IMR-90 (cell line): ENCODE measurements at regions not wholly inside any gene's neighbourhood (a gene's known extent, or its start where the extent isn't known, plus 50 kb on each side); places are given as distances from the start of the nearest gene placed in this dataset.

Source experiments
- ATAC-seq: fragments of 200-7000 bp; cut with Tn5 transposase; 2 replicates; pipeline ENCODE4 v1.9.1; 2020; ENCODE audit warnings: low read depth, mild to moderate bottlenecking, moderate library complexity
- BruUV-seq: library from RNA; stranded (reverse); fragments of 400-500 nt; replicated peaks from 2 replicates; lab custom pipeline; 2021; lab: Mats Ljungman, UMichigan
- CTCF ChIA-PET: fragments of 300-600 bp; formaldehyde crosslinking; extraction: SDS; loops from one replicate; lab custom pipeline; 2021; ENCODE audit warnings: antibody characterized with exemption; lab: Yijun Ruan, JAX
- POLR2A ChIA-PET: fragments of 300-600 bp; sonication (Branson Sonifier 250); formaldehyde crosslinking; loops from one replicate; lab custom pipeline; 2022; ENCODE audit warnings: antibody characterized with exemption; ENCODE audit not compliant: unreplicated experiment; lab: Charles Lee
- DNase-seq: peaks from one replicate; pipeline ENCODE4 v3.0.0; 2013
- H2AFZ ChIP-seq: replicated peaks from 2 replicates; pipeline ENCODE3; 2013; ENCODE audit warnings: low read length, mild to moderate bottlenecking; ENCODE audit not compliant: poor library complexity
- H2AK5ac ChIP-seq: 2 replicates; pipeline ENCODE4 v1.6.1; 2013; ENCODE audit warnings: low read depth, low read length, inconsistent platforms
- H2AK9ac ChIP-seq: replicated peaks from 2 replicates; pipeline ENCODE3; 2013; ENCODE audit warnings: mild to moderate bottlenecking, low read depth, low read length, moderate library complexity; ENCODE audit not compliant: poor library complexity
- H2BK120ac ChIP-seq: 2 replicates; pipeline ENCODE4 v1.6.1; 2013; ENCODE audit warnings: low read depth, low read length, inconsistent platforms
- H2BK15ac ChIP-seq: 3 replicates; pipeline ENCODE4 v1.6.1; 2013; ENCODE audit warnings: low read depth, low read length, inconsistent platforms
- H2BK20ac ChIP-seq: 2 replicates; pipeline ENCODE4 v1.6.1; 2013; ENCODE audit warnings: low read depth, mild to moderate bottlenecking, inconsistent platforms, low read length, moderate library complexity
- H2BK5ac ChIP-seq: 2 replicates; pipeline ENCODE4 v1.6.1; 2013; ENCODE audit warnings: mild to moderate bottlenecking, low read depth, low read length, inconsistent platforms; ENCODE audit not compliant: poor library complexity, severe bottlenecking
- H3K14ac ChIP-seq: replicated peaks from 2 replicates; pipeline ENCODE4 v1.6.1; 2013; ENCODE audit warnings: low read depth, low read length, inconsistent platforms
- H3K18ac ChIP-seq: 2 replicates; pipeline ENCODE4 v1.6.1; 2013; ENCODE audit warnings: low read depth, low read length, control low read depth
- H3K23ac ChIP-seq: 2 replicates; pipeline ENCODE4 v1.6.1; 2013; ENCODE audit warnings: low read depth, low read length, inconsistent platforms
- H3K27ac ChIP-seq: 2 replicates; pipeline ENCODE4 v1.5.1; 2013; ENCODE audit warnings: mild to moderate bottlenecking, control low read depth, low read length; ENCODE audit not compliant: insufficient read depth
- H3K27me3 ChIP-seq: 2 replicates; pipeline ENCODE4 v1.6.1; 2013; ENCODE audit warnings: low read length; ENCODE audit not compliant: control insufficient read depth, insufficient read depth
- H3K36me3 ChIP-seq: 2 replicates; pipeline ENCODE4 v1.6.1; 2013; ENCODE audit warnings: low read length, mixed read lengths; ENCODE audit not compliant: control insufficient read depth, insufficient read depth
- H3K4ac ChIP-seq: 2 replicates; pipeline ENCODE4 v1.6.1; 2013; ENCODE audit warnings: low read depth, low read length, inconsistent platforms
- H3K4me1 ChIP-seq: 2 replicates; pipeline ENCODE4 v1.6.1; 2013; ENCODE audit warnings: low read length, mixed read lengths; ENCODE audit not compliant: control insufficient read depth, insufficient read depth
- H3K4me2 ChIP-seq: 2 replicates; pipeline ENCODE4 v1.6.1; 2013; ENCODE audit warnings: low read depth, mild to moderate bottlenecking, control low read depth, low read length, moderate library complexity
- H3K4me3 ChIP-seq: 2 replicates; pipeline ENCODE4 v1.5.1; 2013; ENCODE audit warnings: low read depth, mild to moderate bottlenecking, control low read depth, low read length, moderate library complexity; ENCODE audit not compliant: insufficient read depth
- H3K56ac ChIP-seq: 2 replicates; pipeline ENCODE4 v1.6.1; 2013; ENCODE audit warnings: low read length, inconsistent platforms; ENCODE audit not compliant: insufficient read depth; ENCODE audit errors: extremely low read depth
- H3K79me1 ChIP-seq, 2 experiments: 2 replicates each; pipeline ENCODE4 v1.6.1; 2013; ENCODE audit warnings: low read length in 2 of 2, inconsistent platforms in 1 of 2, low read depth in 1 of 2
- H3K9ac ChIP-seq: 2 replicates; pipeline ENCODE4 v1.6.1; 2013; ENCODE audit warnings: low read depth, low read length, control low read depth
- H3K9me1 ChIP-seq: 2 replicates; pipeline ENCODE4 v1.6.1; 2013; ENCODE audit warnings: low read length, inconsistent platforms; ENCODE audit not compliant: insufficient read depth
- H3K9me3 ChIP-seq: 2 replicates; pipeline ENCODE4 v1.6.1; 2013; ENCODE audit warnings: low read length; ENCODE audit not compliant: control insufficient read depth, insufficient read depth
- H4K20me1 ChIP-seq: 2 replicates; pipeline ENCODE4 v1.6.1; 2013; ENCODE audit warnings: low read length, inconsistent platforms; ENCODE audit not compliant: insufficient read depth
- H4K5ac ChIP-seq: 2 replicates; pipeline ENCODE4 v1.6.1; 2013; ENCODE audit warnings: mild to moderate bottlenecking, low read depth, low read length, control low read depth
- H4K8ac ChIP-seq, 2 experiments: 2 replicates each; pipeline ENCODE4 v1.6.1; 2013; ENCODE audit warnings: low read depth in 2 of 2, low read length in 2 of 2, control low read depth in 1 of 2, inconsistent platforms in 1 of 2
- H4K91ac ChIP-seq: 2 replicates; pipeline ENCODE4 v1.6.1; 2013; ENCODE audit warnings: low read depth, low read length, inconsistent platforms; ENCODE audit not compliant: insufficient read depth
- BHLHE40 ChIP-seq: fragments of 150-350 bp; IDR thresholded peaks from 2 replicates; pipeline ENCODE4 v1.6.1; 2016; ENCODE audit warnings: mild to moderate bottlenecking, low read depth, low read length
- CHD1 ChIP-seq: IDR thresholded peaks from 2 replicates; pipeline ENCODE4 v1.6.1; 2012; ENCODE audit warnings: low read depth, low read length, improper control_type of control experiment
- MAZ ChIP-seq: IDR thresholded peaks from 2 replicates; pipeline ENCODE4 v1.6.1; 2012; ENCODE audit warnings: low read depth, mild to moderate bottlenecking, low read length, improper control_type of control experiment, moderate library complexity, borderline replicate concordance
- MXI1 ChIP-seq: IDR thresholded peaks from 2 replicates; pipeline ENCODE4 v1.6.1; 2012; ENCODE audit warnings: low read depth, mild to moderate bottlenecking, low read length, moderate library complexity, borderline replicate concordance
- POLR2A ChIP-seq: IDR thresholded peaks from 2 replicates; pipeline ENCODE4 v1.6.1; 2012; ENCODE audit warnings: mild to moderate bottlenecking, low read depth, low read length
- RAD21 ChIP-seq: IDR thresholded peaks from 2 replicates; pipeline ENCODE4 v1.6.1; 2012; ENCODE audit warnings: low read length, improper control_type of control experiment
- RCOR1 ChIP-seq: IDR thresholded peaks from 2 replicates; pipeline ENCODE4 v1.6.1; 2012; ENCODE audit warnings: mild to moderate bottlenecking, low read length, improper control_type of control experiment; ENCODE audit not compliant: insufficient replicate concordance
- RFX5 ChIP-seq: IDR thresholded peaks from 2 replicates; pipeline ENCODE4 v1.8.0; 2012; ENCODE audit warnings: low read depth, mild to moderate bottlenecking, low read length, moderate library complexity
- SMC3 ChIP-seq: fragments of 150-350 bp; IDR thresholded peaks from 2 replicates; pipeline ENCODE4 v1.6.1; 2016; ENCODE audit warnings: low read depth, mild to moderate bottlenecking, antibody characterized with exemption, low read length, moderate library complexity
- WGBS, 2 experiments: methylation state at CpG; one replicate each; pipeline versions ENCODE4 v1.1.5 to v1.1.7; 2013; ENCODE audit warnings: missing lambda C conversion rate in 2 of 2; ENCODE audit not compliant: insufficient read length in 1 of 2; ENCODE audit errors: extremely low coverage in 2 of 2; 5-methylcytosine and 5-hydroxymethylcytosine counted together
- dilution Hi-C: fragments of 300-500 bp; cut with HindIII; formaldehyde crosslinking; loops from one replicate; pipeline ENCODE4 v1.14.3; 2018; ENCODE audit warnings: low sequenced_read_pairs; ENCODE audit not compliant: unreplicated experiment
- in situ Hi-C: fragments of 300-500 bp; cut with MboI; formaldehyde crosslinking; loops from 3 replicates; pipeline ENCODE4 v1.14.3; 2019; ENCODE audit warnings: low sequenced_read_pairs, inconsistent platforms, mixed read lengths
- intact Hi-C: fragments of 100-400 bp; cut with micrococcal nuclease; formaldehyde crosslinking; loops from 2 replicates; pipeline ENCODE4 v1.10.0; 2022
- TF ChIP-seq, protein P1 (sequence below): fragments of 150-350 bp; IDR thresholded peaks from 2 replicates; pipeline ENCODE4 v1.6.1; 2016; ENCODE audit warnings: low read depth, mild to moderate bottlenecking, low read length, moderate library complexity, borderline replicate concordance
- TF ChIP-seq, protein P2 (sequence below): conservative IDR thresholded peaks from 2 replicates; pipeline ENCODE4 v1.5.1; 2012; ENCODE audit warnings: mild to moderate bottlenecking, low read depth, low read length, improper control_type of control experiment
- TF ChIP-seq, protein P3 (sequence below): fragments of 150-350 bp; IDR thresholded peaks from 2 replicates; pipeline ENCODE4 v1.6.1; 2017; ENCODE audit warnings: mild to moderate bottlenecking, antibody characterized with exemption, low read length, low read depth

DNA sequence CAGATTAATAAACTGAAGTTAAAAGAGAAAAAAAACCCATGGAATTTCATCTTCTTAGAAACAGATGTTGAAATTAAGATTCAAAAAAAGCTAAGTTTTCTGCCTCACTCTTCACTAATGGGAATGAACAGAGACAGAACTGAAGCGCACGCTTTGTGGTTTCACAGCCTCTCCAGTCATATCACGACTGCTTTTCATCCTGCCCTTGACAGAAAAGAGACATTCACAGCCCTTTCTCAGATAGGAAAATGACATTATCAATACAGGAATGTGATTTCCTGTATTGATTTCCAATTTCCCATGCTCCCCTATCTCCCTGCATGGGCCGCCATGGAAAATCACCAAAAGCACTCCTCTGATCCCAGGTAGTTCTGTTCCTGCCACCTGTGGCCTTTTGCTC is 108.2 kb downstream of the PFKFB3 start:
- no peak overlapping the region for H3K56ac ChIP-seq
- no peaks in the 10 kb centered on the region for H3K27me3 ChIP-seq
- H3K9ac ChIP-seq: no peak overlapping the region
- ChIA-PET CTCF (no interaction called here), POLR2A (no interaction called here)
- H3K27ac ChIP-seq: no peak overlapping the region
- no peak overlapping the region for H3K4me3 ChIP-seq
- no peak for TF ChIP-seq MXI1
- TF ChIP-seq, protein P1, sequence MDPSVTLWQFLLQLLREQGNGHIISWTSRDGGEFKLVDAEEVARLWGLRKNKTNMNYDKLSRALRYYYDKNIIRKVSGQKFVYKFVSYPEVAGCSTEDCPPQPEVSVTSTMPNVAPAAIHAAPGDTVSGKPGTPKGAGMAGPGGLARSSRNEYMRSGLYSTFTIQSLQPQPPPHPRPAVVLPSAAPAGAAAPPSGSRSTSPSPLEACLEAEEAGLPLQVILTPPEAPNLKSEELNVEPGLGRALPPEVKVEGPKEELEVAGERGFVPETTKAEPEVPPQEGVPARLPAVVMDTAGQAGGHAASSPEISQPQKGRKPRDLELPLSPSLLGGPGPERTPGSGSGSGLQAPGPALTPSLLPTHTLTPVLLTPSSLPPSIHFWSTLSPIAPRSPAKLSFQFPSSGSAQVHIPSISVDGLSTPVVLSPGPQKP: no peak
- TF ChIP-seq POLR2A: no peak
- no peak for TF ChIP-seq RAD21
- TF ChIP-seq CHD1: no peak
- TF ChIP-seq BHLHE40: no peak
- TF ChIP-seq RFX5: no peak
- TF ChIP-seq, protein P2, sequence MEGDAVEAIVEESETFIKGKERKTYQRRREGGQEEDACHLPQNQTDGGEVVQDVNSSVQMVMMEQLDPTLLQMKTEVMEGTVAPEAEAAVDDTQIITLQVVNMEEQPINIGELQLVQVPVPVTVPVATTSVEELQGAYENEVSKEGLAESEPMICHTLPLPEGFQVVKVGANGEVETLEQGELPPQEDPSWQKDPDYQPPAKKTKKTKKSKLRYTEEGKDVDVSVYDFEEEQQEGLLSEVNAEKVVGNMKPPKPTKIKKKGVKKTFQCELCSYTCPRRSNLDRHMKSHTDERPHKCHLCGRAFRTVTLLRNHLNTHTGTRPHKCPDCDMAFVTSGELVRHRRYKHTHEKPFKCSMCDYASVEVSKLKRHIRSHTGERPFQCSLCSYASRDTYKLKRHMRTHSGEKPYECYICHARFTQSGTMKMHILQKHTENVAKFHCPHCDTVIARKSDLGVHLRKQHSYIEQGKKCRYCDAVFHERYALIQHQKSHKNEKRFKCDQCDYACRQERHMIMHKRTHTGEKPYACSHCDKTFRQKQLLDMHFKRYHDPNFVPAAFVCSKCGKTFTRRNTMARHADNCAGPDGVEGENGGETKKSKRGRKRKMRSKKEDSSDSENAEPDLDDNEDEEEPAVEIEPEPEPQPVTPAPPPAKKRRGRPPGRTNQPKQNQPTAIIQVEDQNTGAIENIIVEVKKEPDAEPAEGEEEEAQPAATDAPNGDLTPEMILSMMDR: no peak
- TF ChIP-seq, protein P3, sequence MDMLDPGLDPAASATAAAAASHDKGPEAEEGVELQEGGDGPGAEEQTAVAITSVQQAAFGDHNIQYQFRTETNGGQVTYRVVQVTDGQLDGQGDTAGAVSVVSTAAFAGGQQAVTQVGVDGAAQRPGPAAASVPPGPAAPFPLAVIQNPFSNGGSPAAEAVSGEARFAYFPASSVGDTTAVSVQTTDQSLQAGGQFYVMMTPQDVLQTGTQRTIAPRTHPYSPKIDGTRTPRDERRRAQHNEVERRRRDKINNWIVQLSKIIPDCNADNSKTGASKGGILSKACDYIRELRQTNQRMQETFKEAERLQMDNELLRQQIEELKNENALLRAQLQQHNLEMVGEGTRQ: no peak
- no peak for TF ChIP-seq SMC3
- TF ChIP-seq RCOR1: no peak
- no peak for TF ChIP-seq MAZ
- dilution Hi-C loops: no loop called here
- H3K23ac ChIP-seq: no peak overlapping the region
- H4K20me1 ChIP-seq: no peaks in the 10 kb centered on the region
- H3K4ac ChIP-seq: no peak overlapping the region
- peaks cover 5% of the 10 kb centered on the region for H3K9me3 ChIP-seq
- no peak for ATAC-seq
- no peaks in the 10 kb centered on the region for H3K4me1 ChIP-seq
- no peak overlapping the region for H4K8ac ChIP-seq
- no peak overlapping the region for H2AK5ac ChIP-seq
- BruUV-seq: no TSS peak
- no peak overlapping the region for H3K4me2 ChIP-seq
- no peak overlapping the region for H2BK20ac ChIP-seq
- no peak overlapping the region for H2BK15ac ChIP-seq
- no peak overlapping the region for H3K14ac ChIP-seq
- no peak overlapping the region for H4K5ac ChIP-seq
- intact Hi-C loops: no loop called here
- H2BK120ac ChIP-seq: no peak overlapping the region
- H2AK9ac ChIP-seq: no peak overlapping the region
- no peaks in the 10 kb centered on the region for H3K9me1 ChIP-seq
- in situ Hi-C loops: no loop called here
- no peak for DNase-seq
- H2BK5ac ChIP-seq: no peak overlapping the region
- H3K18ac ChIP-seq: no peak overlapping the region
- H4K91ac ChIP-seq: no peak overlapping the region
- no peaks in the 10 kb centered on the region for H3K79me1 ChIP-seq
- H2AFZ ChIP-seq: no peak overlapping the region
- no CpG with 5 or more reads among the region's 4 CpGs for WGBS, 2 experiments
- no peaks in the 10 kb centered on the region for H3K36me3 ChIP-seq
